ENCODE measurements at regions not wholly inside any gene's neighbourhood (a gene's known extent, or its start where the extent isn't known, plus 50 kb on each side); places are given as distances from the start of the nearest gene placed in this dataset.

DNA sequence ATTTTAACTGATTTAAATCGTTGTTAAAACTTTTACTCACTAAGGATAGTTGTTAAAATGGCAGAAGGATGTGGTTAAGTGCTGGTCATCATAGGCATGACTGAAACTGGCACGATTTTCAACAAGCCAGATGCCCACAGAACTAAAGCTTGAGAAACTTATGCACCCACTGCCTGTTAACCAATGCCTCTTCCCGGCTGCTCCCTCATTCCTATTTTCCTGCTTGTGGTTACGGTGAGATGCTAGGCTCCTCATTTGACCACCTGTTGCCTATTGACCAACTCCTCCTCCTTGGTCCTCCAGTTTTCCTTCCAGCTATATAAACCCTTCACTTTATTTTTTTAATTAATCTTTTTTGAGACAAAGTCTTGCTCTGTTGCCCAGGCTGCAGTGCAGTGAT is 238.7 kb downstream of the TFCP2L1 start:
- no peaks in the 10 kb centered on the region for H3K79me2 ChIP-seq (ENCODE audit: insufficient read depth, low read length)
- H2AFZ ChIP-seq (ENCODE audit: low read length): no peak overlapping the region
- H4K20me1 ChIP-seq (ENCODE audit: insufficient read depth, low read length, poor library complexity, severe bottlenecking): no peaks in the 10 kb centered on the region
- H3K9me3 ChIP-seq (ENCODE audit: insufficient read depth, low read depth, low read length): no peaks in the 10 kb centered on the region
- no peak overlapping the region for H3K9ac ChIP-seq (ENCODE audit: low read depth, low read length, poor library complexity, severe bottlenecking)
- H3K4me2 ChIP-seq (ENCODE audit: low read depth, low read length, poor library complexity, severe bottlenecking): no peak overlapping the region
- no peak overlapping the region for H3K4me3 ChIP-seq (ENCODE audit: low read length, poor library complexity, severe bottlenecking)
- TF ChIP-seq EZH2phosphoT487 (IDR thresholded peaks at IDR 0.05; ENCODE audit: borderline replicate concordance): no peak
- TF ChIP-seq, protein P1, sequence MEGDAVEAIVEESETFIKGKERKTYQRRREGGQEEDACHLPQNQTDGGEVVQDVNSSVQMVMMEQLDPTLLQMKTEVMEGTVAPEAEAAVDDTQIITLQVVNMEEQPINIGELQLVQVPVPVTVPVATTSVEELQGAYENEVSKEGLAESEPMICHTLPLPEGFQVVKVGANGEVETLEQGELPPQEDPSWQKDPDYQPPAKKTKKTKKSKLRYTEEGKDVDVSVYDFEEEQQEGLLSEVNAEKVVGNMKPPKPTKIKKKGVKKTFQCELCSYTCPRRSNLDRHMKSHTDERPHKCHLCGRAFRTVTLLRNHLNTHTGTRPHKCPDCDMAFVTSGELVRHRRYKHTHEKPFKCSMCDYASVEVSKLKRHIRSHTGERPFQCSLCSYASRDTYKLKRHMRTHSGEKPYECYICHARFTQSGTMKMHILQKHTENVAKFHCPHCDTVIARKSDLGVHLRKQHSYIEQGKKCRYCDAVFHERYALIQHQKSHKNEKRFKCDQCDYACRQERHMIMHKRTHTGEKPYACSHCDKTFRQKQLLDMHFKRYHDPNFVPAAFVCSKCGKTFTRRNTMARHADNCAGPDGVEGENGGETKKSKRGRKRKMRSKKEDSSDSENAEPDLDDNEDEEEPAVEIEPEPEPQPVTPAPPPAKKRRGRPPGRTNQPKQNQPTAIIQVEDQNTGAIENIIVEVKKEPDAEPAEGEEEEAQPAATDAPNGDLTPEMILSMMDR (conservative IDR thresholded peaks at IDR 0.05; ENCODE audit: low read length): no peak
- H3K4me1 ChIP-seq (ENCODE audit: insufficient read depth, low read length, poor library complexity, severe bottlenecking): no peaks in the 10 kb centered on the region
- H3K36me3 ChIP-seq (ENCODE audit: insufficient read depth, low read length): no peaks in the 10 kb centered on the region
- no peaks in the 10 kb centered on the region for H3K9me2 ChIP-seq (replicated peaks; ENCODE audit: low read depth, low read length)
- no peaks in the 10 kb centered on the region for H3K27me3 ChIP-seq (ENCODE audit: insufficient read depth, low read length, poor library complexity, severe bottlenecking)
- no peaks in the 10 kb centered on the region for H3F3A ChIP-seq (ENCODE audit: low read depth)

- H3K79me2 ChIP-seq (ENCODE audit: insufficient read depth, low read length): no peaks in the 10 kb centered on the region
- TF ChIP-seq, protein P1 (conservative IDR thresholded peaks at IDR 0.05; ENCODE audit: low read length): no peak
- TF ChIP-seq EZH2phosphoT487 (IDR thresholded peaks at IDR 0.05; ENCODE audit: borderline replicate concordance): no peak
- no peaks in the 10 kb centered on the region for H3K9me2 ChIP-seq (replicated peaks; ENCODE audit: low read depth, low read length)
- H2AFZ ChIP-seq (ENCODE audit: low read length): no peak overlapping the region
- H3K9me3 ChIP-seq (ENCODE audit: insufficient read depth, low read depth, low read length): no peaks in the 10 kb centered on the region
- H3F3A ChIP-seq (ENCODE audit: low read depth): no peaks in the 10 kb centered on the region
- H3K4me2 ChIP-seq (ENCODE audit: low read depth, low read length, poor library complexity, severe bottlenecking): no peak overlapping the region
- H4K20me1 ChIP-seq (ENCODE audit: insufficient read depth, low read length, poor library complexity, severe bottlenecking): no peaks in the 10 kb centered on the region
- H3K36me3 ChIP-seq (ENCODE audit: insufficient read depth, low read length): no peaks in the 10 kb centered on the region
- H3K4me1 ChIP-seq (ENCODE audit: insufficient read depth, low read length, poor library complexity, severe bottlenecking): no peaks in the 10 kb centered on the region
- no peaks in the 10 kb centered on the region for H3K27me3 ChIP-seq (ENCODE audit: insufficient read depth, low read length, poor library complexity, severe bottlenecking)
- no peak overlapping the region for H3K4me3 ChIP-seq (ENCODE audit: low read length, poor library complexity, severe bottlenecking)
- H3K9ac ChIP-seq (ENCODE audit: low read depth, low read length, poor library complexity, severe bottlenecking): no peak overlapping the region
These were observed 237.6 kb downstream of the TFCP2L1 start for GRCh38 chr2:121047383-121047782.

DNA sequence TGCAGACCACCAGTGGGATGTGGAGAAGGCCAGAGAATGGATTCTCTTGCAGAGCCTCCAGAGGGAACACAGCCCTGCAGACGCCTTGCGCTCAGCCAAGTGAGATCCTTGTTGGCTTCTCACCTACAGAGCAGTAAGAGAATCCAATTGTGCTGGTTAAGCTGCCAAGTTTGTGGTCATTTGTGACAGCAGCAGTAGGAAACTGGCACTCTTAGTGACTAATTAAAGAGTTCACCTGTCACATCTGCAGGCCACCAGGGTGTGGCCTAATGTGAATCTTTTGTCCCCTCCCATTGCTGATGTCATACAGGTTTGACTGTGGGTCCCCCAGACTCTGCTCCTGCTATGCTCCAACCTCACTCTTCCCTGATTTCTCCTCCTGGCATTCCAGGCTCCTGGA is 235.9 kb downstream of the TFCP2L1 start:
- no peak overlapping the region for H3K4me3 ChIP-seq (ENCODE audit: low read length, poor library complexity, severe bottlenecking)

More for the DNA sequence above, 235.9 kb downstream of the TFCP2L1 start:
- no peak overlapping the region for H3K4me2 ChIP-seq (ENCODE audit: low read depth, low read length, poor library complexity, severe bottlenecking)
- no peaks in the 10 kb centered on the region for H3K27me3 ChIP-seq (ENCODE audit: insufficient read depth, low read length, poor library complexity, severe bottlenecking)
- no peak overlapping the region for H2AFZ ChIP-seq (ENCODE audit: low read length)
- H4K20me1 ChIP-seq (ENCODE audit: insufficient read depth, low read length, poor library complexity, severe bottlenecking): no peaks in the 10 kb centered on the region
- H3K9me3 ChIP-seq (ENCODE audit: insufficient read depth, low read depth, low read length): no peaks in the 10 kb centered on the region; the same call in 1 of the 2 replicates
- H3K9me2 ChIP-seq (replicated peaks; ENCODE audit: low read depth, low read length): no peaks in the 10 kb centered on the region
- no peak overlapping the region for H3K9ac ChIP-seq (ENCODE audit: low read depth, low read length, poor library complexity, severe bottlenecking)
- no peaks in the 10 kb centered on the region for H3K79me2 ChIP-seq (ENCODE audit: insufficient read depth, low read length)
- H3F3A ChIP-seq (ENCODE audit: low read depth): no peaks in the 10 kb centered on the region
- no peaks in the 10 kb centered on the region for H3K4me1 ChIP-seq (ENCODE audit: insufficient read depth, low read length, poor library complexity, severe bottlenecking)
- H3K36me3 ChIP-seq (ENCODE audit: insufficient read depth, low read length): no peaks in the 10 kb centered on the region
- TF ChIP-seq EZH2phosphoT487 (IDR thresholded peaks at IDR 0.05; ENCODE audit: borderline replicate concordance): no peak
- TF ChIP-seq, protein P1 (conservative IDR thresholded peaks at IDR 0.05; ENCODE audit: low read length): no peak
